HepG2 (cell line): ENCODE measurements at regions not wholly inside any gene's neighbourhood (a gene's known extent, or its start where the extent isn't known, plus 50 kb on each side); places are given as distances from the start of the nearest gene placed in this dataset.
A peak's percentile ranks its signal among the peaks of the same experiment; 100 is the strongest.

Source experiments
- ATAC-seq: fragments of 200-7000 bp; cut with Tn5 transposase; 3 replicates; pipeline ENCODE4 v1.9.1; 2020; ENCODE audit warnings: mild to moderate bottlenecking, moderate library complexity
- BruUV-seq: library from RNA; stranded (reverse); fragments of 400-500 nt; replicated peaks from 2 replicates; lab custom pipeline; 2021; lab: Mats Ljungman, UMichigan
- CTCF ChIA-PET: fragments of 300-600 bp; formaldehyde crosslinking; extraction: SDS; loops from one replicate; lab custom pipeline; 2021; ENCODE audit warnings: low total read pairs, inconsistent platforms, low intra/inter-chr PET ratio; lab: Yijun Ruan, JAX
- POLR2A ChIA-PET: fragments of 350-600 bp; sonication (Branson Sonifier 250); formaldehyde crosslinking; loops from one replicate; lab custom pipeline; 2020; ENCODE audit warnings: antibody characterized with exemption, inconsistent platforms; lab: Yijun Ruan, JAX
- DNase-seq: peaks from one replicate; pipeline ENCODE4 v3.0.0-alpha.2; 2015; ENCODE audit warnings: low spot score
- FAIRE-seq: peaks from 3 replicates; lab custom pipeline; 2011; peaks lifted over from hg19 to GRCh38; lab: Jason Lieb, UNC
- H2AFZ ChIP-seq: one replicate; pipeline ENCODE4 v1.6.1; 2011; ENCODE audit warnings: low read length, inconsistent platforms
- H3K27ac ChIP-seq: fragments of 300-600 bp; 3 replicates; pipeline ENCODE4 v1.8.0; 2011; ENCODE audit warnings: mixed run types, mild to moderate bottlenecking, mixed read lengths, low read length, inconsistent platforms; ENCODE audit not compliant: insufficient read depth; ENCODE audit errors: extremely low read length
- H3K27me3 ChIP-seq, 2 experiments: fragments of 200-600 bp in 1 of 2; 2 replicates in 1 of 2; 3 replicates in 1 of 2; pipeline versions ENCODE4 v1.6.0 to v1.8.0; 2011; ENCODE audit warnings: low read length in 2 of 2, mild to moderate bottlenecking in 2 of 2, moderate library complexity in 2 of 2, inconsistent platforms in 1 of 2; ENCODE audit not compliant: insufficient read depth in 2 of 2, control insufficient read depth in 1 of 2
- H3K36me3 ChIP-seq, 2 experiments: fragments of 200-600 bp in 1 of 2; replicated peaks in 1 of 2; 2 replicates in 1 of 2; 3 replicates in 1 of 2; pipeline versions ENCODE4 v1.5.1 to v1.8.0; 2011; ENCODE audit warnings: low read length in 2 of 2, inconsistent platforms in 1 of 2; ENCODE audit not compliant: insufficient read depth in 2 of 2, control insufficient read depth in 1 of 2
- H3K4me1 ChIP-seq: 2 replicates; pipeline ENCODE4 v1.5.1; 2012; ENCODE audit warnings: low read length, inconsistent platforms; ENCODE audit not compliant: insufficient read depth
- H3K4me2 ChIP-seq: 2 replicates; pipeline ENCODE4 v1.6.0; 2011; ENCODE audit warnings: low read depth, low read length, inconsistent platforms
- H3K4me3 ChIP-seq, 3 experiments: fragments of 200-600 bp in 1 of 3; sonication (generic), shearing (Covaris generic) in 1 of 3; replicated peaks in 1 of 3; 2 replicates each; pipeline ENCODE4 v1.5.1; 2011 to 2016; ENCODE audit warnings: low read length in 3 of 3, inconsistent platforms in 2 of 3, low read depth in 2 of 3, mild to moderate bottlenecking in 2 of 3, control low read depth in 1 of 3, mixed read lengths in 1 of 3; ENCODE audit not compliant: insufficient read depth in 1 of 3
- H3K79me2 ChIP-seq: one replicate; pipeline ENCODE4 v1.6.1; 2011; ENCODE audit warnings: low read length, inconsistent platforms; ENCODE audit not compliant: insufficient read depth
- H3K9ac ChIP-seq: 2 replicates; pipeline ENCODE4 v1.6.0; 2011; ENCODE audit warnings: mild to moderate bottlenecking, low read depth, low read length, inconsistent platforms; ENCODE audit not compliant: insufficient read depth
- H3K9me3 ChIP-seq: 2 replicates; pipeline ENCODE4 v1.5.1; 2012; ENCODE audit warnings: mild to moderate bottlenecking, low read length
- H4K20me1 ChIP-seq: 2 replicates; pipeline ENCODE4 v1.6.0; 2011; ENCODE audit warnings: inconsistent platforms, mild to moderate bottlenecking, low read length, moderate library complexity; ENCODE audit not compliant: insufficient read depth
- MAFF ChIP-seq: IDR thresholded peaks from 2 replicates; pipeline ENCODE4 v1.6.1; 2011; ENCODE audit warnings: low read depth, low read length, improper control_type of control experiment
- MAFG ChIP-seq: sonication (generic); formaldehyde crosslinking; IDR thresholded peaks from 2 replicates; pipeline ENCODE4 v1.5.1; 2020; ENCODE audit warnings: mild to moderate bottlenecking, missing genetic modification reagents
- MAFK ChIP-seq, 2 experiments: IDR thresholded peaks in 1 of 2; conservative IDR thresholded peaks in 1 of 2; 2 replicates each; pipeline ENCODE4 v1.6.1; 2011; ENCODE audit warnings: improper control_type of control experiment in 2 of 2, low read length in 2 of 2
- MIER3 ChIP-seq: IDR thresholded peaks from 2 replicates; pipeline ENCODE4 v1.6.1; 2016; ENCODE audit warnings: missing compliant biosample characterization, borderline replicate concordance
- NKX3-1 ChIP-seq: sonication (generic); formaldehyde crosslinking; IDR thresholded peaks from 2 replicates; pipeline ENCODE4 v1.5.0; 2020; ENCODE audit warnings: missing genetic modification reagents
- SOX13 ChIP-seq, 3 experiments: fragments of 450-650 bp in 1 of 3; sonication (generic) in 1 of 3; formaldehyde crosslinking in 1 of 3; IDR thresholded peaks in 2 of 3; conservative IDR thresholded peaks in 1 of 3; 2 replicates each; pipeline versions ENCODE4 v1.5.0 to v1.6.1; 2016 to 2020; ENCODE audit warnings: antibody characterized with exemption in 1 of 3, mild to moderate bottlenecking in 1 of 3, missing compliant biosample characterization in 1 of 3, missing genetic modification reagents in 1 of 3, moderate library complexity in 1 of 3
- ZFP91 ChIP-seq: sonication (generic); formaldehyde crosslinking; IDR thresholded peaks from 2 replicates; pipeline ENCODE4 v1.9.0; 2022; ENCODE audit warnings: missing genetic modification reagents, mild to moderate bottlenecking, borderline replicate concordance
- ZNF331 ChIP-seq: sonication (generic); formaldehyde crosslinking; IDR thresholded peaks from 2 replicates; pipeline ENCODE4 v1.4.0; 2020; ENCODE audit warnings: missing genetic modification reagents
- ZNF710 ChIP-seq: sonication (generic); formaldehyde crosslinking; IDR thresholded peaks from 2 replicates; pipeline ENCODE4 v1.5.0; 2020; ENCODE audit warnings: mild to moderate bottlenecking, missing genetic modification reagents, borderline replicate concordance
- WGBS: methylation state at CpG from one replicate; pipeline ENCODE4 v1.1.6; 2017; ENCODE audit warnings: low lambda C conversion rate; 5-methylcytosine and 5-hydroxymethylcytosine counted together
- in situ Hi-C: cut with HindIII; loops from 2 replicates; pipeline ENCODE4 v1.10.0; 2017; ENCODE audit warnings: low pct_unique_long_range_greater_than_20kb; ENCODE audit not compliant: extremely low pct_ligation_motif_present
- intact Hi-C: fragments of 100-400 bp; cut with micrococcal nuclease; formaldehyde crosslinking; loops from one replicate; pipeline ENCODE4 v1.10.0; 2022; ENCODE audit not compliant: unreplicated experiment

GRCh38 chr7:67896721-67897120 lies 900.1 kb downstream of the TYW1 start (continued):
- TF ChIP-seq ZNF710 (CRISPR knock-in tag) (no peak), ZFP91 (CRISPR knock-in tag) (no peak)

- FAIRE-seq: no peak
- ATAC-seq: no peak
- intact Hi-C loops: no loop called here
- Histone ChIP-seq H3K27ac (no peak overlapping the region), H3K4me2 (no peak overlapping the region), H4K20me1 (no peaks in the 10 kb centered on the region), H3K27me3 (no peaks in the 10 kb centered on the region), H3K9ac (no peak overlapping the region), H3K9me3 (no peaks in the 10 kb centered on the region)
- WGBS: 54% methylated on average over 2 of the region's 2 CpGs
- TF ChIP-seq MAFK (conservative IDR thresholded peaks at IDR 0.05 in 1 of 2, IDR thresholded peaks at IDR 0.05 in 1 of 2; ENCODE audit: low read length in 2 of 2) (peak; percentile 96 to 98), MAFG (CRISPR knock-in tag) (0 out of 2 replicates have a peak, but pooled peaks have one; percentile 43), MIER3 (CRISPR knock-in tag) (no peak), SOX13 (IDR thresholded peaks at IDR 0.05) (no peak), SOX13 (CRISPR knock-in tag; conservative IDR thresholded peaks at IDR 0.05 in 1 of 2, IDR thresholded peaks at IDR 0.05 in 1 of 2) (no peak), NKX3-1 (CRISPR knock-in tag) (no peak), ZNF331 (no peak), MAFF (peak; percentile 96)
- TF ChIP-seq, all 625 proteins: peak for 3
- H3K79me2 ChIP-seq: no peaks in the 10 kb centered on the region
- H3K36me3 ChIP-seq: no peaks in the 10 kb centered on the region
- no TSS peak for BruUV-seq
- ChIA-PET POLR2A (no interaction called here), CTCF (no interaction called here)
- H3K4me3 ChIP-seq: no peak overlapping the region
- H2AFZ ChIP-seq: no peak overlapping the region
- in situ Hi-C loops: no loop called here
- no peaks in the 10 kb centered on the region for H3K4me1 ChIP-seq
- no peak for DNase-seq
Observed at GRCh38 chr7:67900456-67900855, 903.8 kb downstream of the TYW1 start.
